ENCODE measurements at regions not wholly inside any gene's neighbourhood (a gene's known extent, or its start where the extent isn't known, plus 50 kb on each side); places are given as distances from the start of the nearest gene placed in this dataset.

- no peak overlapping the region for H3K27ac ChIP-seq (ENCODE audit: low read depth, low read length)
- no peaks in the 10 kb centered on the region for H3K9me3 ChIP-seq (ENCODE audit: insufficient read depth, low read depth, low read length)
- WGBS: 96% methylated on average over 3 of the region's 3 CpGs
- no peaks in the 10 kb centered on the region for H3K4me1 ChIP-seq (ENCODE audit: insufficient read depth, low read length)
- no peak overlapping the region for H3K4me3 ChIP-seq (ENCODE audit: low read length)
- H3K27me3 ChIP-seq (ENCODE audit: insufficient read depth, low read length): no peaks in the 10 kb centered on the region
- no peaks in the 10 kb centered on the region for H3K36me3 ChIP-seq (ENCODE audit: insufficient read depth, low read length)
- no peak overlapping the region for H3K9ac ChIP-seq (ENCODE audit: low read depth, low read length)
These were observed 116.7 kb downstream of the LRRC70 start for GRCh38 chr5:62695274-62695673.

- no peak overlapping the region for H3K9ac ChIP-seq (ENCODE audit: low read depth, low read length)
- H3K4me1 ChIP-seq (ENCODE audit: insufficient read depth, low read length): no peaks in the 10 kb centered on the region
- H3K4me3 ChIP-seq (ENCODE audit: low read length): no peak overlapping the region
- 83% methylated on average over 5 of the region's 5 CpGs for WGBS
- H3K9me3 ChIP-seq (ENCODE audit: insufficient read depth, low read depth, low read length): no peaks in the 10 kb centered on the region
- no peaks in the 10 kb centered on the region for H3K27me3 ChIP-seq (ENCODE audit: insufficient read depth, low read length)
- H3K27ac ChIP-seq (ENCODE audit: low read depth, low read length): no peak overlapping the region
- no peaks in the 10 kb centered on the region for H3K36me3 ChIP-seq (ENCODE audit: insufficient read depth, low read length)
These were observed 114.5 kb downstream of the LRRC70 start for GRCh38 chr5:62692946-62693713.

- H3K4me1 ChIP-seq (ENCODE audit: insufficient read depth, low read length): no peaks in the 10 kb centered on the region
- no peaks in the 10 kb centered on the region for H3K9me3 ChIP-seq (ENCODE audit: insufficient read depth, low read depth, low read length)
- 94% methylated on average over 3 of the region's 3 CpGs for WGBS
- no peaks in the 10 kb centered on the region for H3K27me3 ChIP-seq (ENCODE audit: insufficient read depth, low read length)
- no peak overlapping the region for H3K9ac ChIP-seq (ENCODE audit: low read depth, low read length)
- no peaks in the 10 kb centered on the region for H3K36me3 ChIP-seq (ENCODE audit: insufficient read depth, low read length)
- no peak overlapping the region for H3K27ac ChIP-seq (ENCODE audit: low read depth, low read length)
- no peak overlapping the region for H3K4me3 ChIP-seq (ENCODE audit: low read length)
These were observed 113.3 kb downstream of the LRRC70 start for GRCh38 chr5:62691946-62692345.

GRCh38 chr5:62690421-62690820 is 111.8 kb downstream of the LRRC70 start:
- Histone ChIP-seq H3K9ac (ENCODE audit: low read depth, low read length) (no peak overlapping the region), H3K27ac (ENCODE audit: low read depth, low read length) (no peak overlapping the region), H3K36me3 (ENCODE audit: insufficient read depth, low read length) (no peaks in the 10 kb centered on the region), H3K27me3 (ENCODE audit: insufficient read depth, low read length) (no peaks in the 10 kb centered on the region), H3K4me3 (ENCODE audit: low read length) (no peak overlapping the region), H3K9me3 (ENCODE audit: insufficient read depth, low read depth, low read length) (no peaks in the 10 kb centered on the region), H3K4me1 (ENCODE audit: insufficient read depth, low read length) (no peaks in the 10 kb centered on the region)
- 79% methylated on average over 6 of the region's 6 CpGs for WGBS

- H3K4me1 ChIP-seq (ENCODE audit: insufficient read depth, low read length): no peaks in the 10 kb centered on the region
- H3K27me3 ChIP-seq (ENCODE audit: insufficient read depth, low read length): no peaks in the 10 kb centered on the region
- no peak overlapping the region for H3K27ac ChIP-seq (ENCODE audit: low read depth, low read length)
- no peaks in the 10 kb centered on the region for H3K36me3 ChIP-seq (ENCODE audit: insufficient read depth, low read length)
- H3K9ac ChIP-seq (ENCODE audit: low read depth, low read length): no peak overlapping the region
- H3K4me3 ChIP-seq (ENCODE audit: low read length): no peak overlapping the region
- WGBS: 93% methylated on average over 9 of the region's 9 CpGs
- H3K9me3 ChIP-seq (ENCODE audit: insufficient read depth, low read depth, low read length): no peaks in the 10 kb centered on the region
These were observed 111.2 kb downstream of the LRRC70 start for GRCh38 chr5:62689599-62690368.

GRCh38 chr5:62686692-62687091 is 108.1 kb downstream of the LRRC70 start:
- Histone ChIP-seq H3K4me1 (ENCODE audit: insufficient read depth, low read length) (no peaks in the 10 kb centered on the region), H3K27ac (ENCODE audit: low read depth, low read length) (no peak overlapping the region), H3K4me3 (ENCODE audit: low read length) (no peak overlapping the region), H3K36me3 (ENCODE audit: insufficient read depth, low read length) (no peaks in the 10 kb centered on the region), H3K27me3 (ENCODE audit: insufficient read depth, low read length) (no peaks in the 10 kb centered on the region), H3K9ac (ENCODE audit: low read depth, low read length) (no peak overlapping the region), H3K9me3 (ENCODE audit: insufficient read depth, low read depth, low read length) (no peaks in the 10 kb centered on the region)
- 87% methylated on average over 1 of the region's 1 CpG for whole genome bisulfite sequencing

GRCh38 chr5:62685221-62685620 is 106.6 kb downstream of the LRRC70 start:
- H3K4me1 ChIP-seq (ENCODE audit: insufficient read depth, low read length): no peaks in the 10 kb centered on the region
- H3K36me3 ChIP-seq (ENCODE audit: insufficient read depth, low read length): no peaks in the 10 kb centered on the region
- H3K9me3 ChIP-seq (ENCODE audit: insufficient read depth, low read depth, low read length): no peaks in the 10 kb centered on the region
- H3K27me3 ChIP-seq (ENCODE audit: insufficient read depth, low read length): no peaks in the 10 kb centered on the region
- no peak overlapping the region for H3K9ac ChIP-seq (ENCODE audit: low read depth, low read length)
- H3K4me3 ChIP-seq (ENCODE audit: low read length): no peak overlapping the region
- no peak overlapping the region for H3K27ac ChIP-seq (ENCODE audit: low read depth, low read length)

GRCh38 chr5:62684310-62684709 is 105.7 kb downstream of the LRRC70 start:
- H3K36me3 ChIP-seq (ENCODE audit: insufficient read depth, low read length): no peaks in the 10 kb centered on the region
- no peaks in the 10 kb centered on the region for H3K4me1 ChIP-seq (ENCODE audit: insufficient read depth, low read length)
- WGBS: 100% methylated on average over 1 of the region's 1 CpG
- no peak overlapping the region for H3K9ac ChIP-seq (ENCODE audit: low read depth, low read length)
- H3K27ac ChIP-seq (ENCODE audit: low read depth, low read length): no peak overlapping the region
- H3K9me3 ChIP-seq (ENCODE audit: insufficient read depth, low read depth, low read length): peaks cover under 1% of the 10 kb centered on the region
- H3K4me3 ChIP-seq (ENCODE audit: low read length): no peak overlapping the region
- H3K27me3 ChIP-seq (ENCODE audit: insufficient read depth, low read length): no peaks in the 10 kb centered on the region

- Histone ChIP-seq H3K4me3 (ENCODE audit: low read length) (no peak overlapping the region), H3K9ac (ENCODE audit: low read depth, low read length) (no peak overlapping the region), H3K27me3 (ENCODE audit: insufficient read depth, low read length) (no peaks in the 10 kb centered on the region), H3K4me1 (ENCODE audit: insufficient read depth, low read length) (no peaks in the 10 kb centered on the region), H3K27ac (ENCODE audit: low read depth, low read length) (no peak overlapping the region), H3K9me3 (ENCODE audit: insufficient read depth, low read depth, low read length) (peaks cover 9% of the 10 kb centered on the region), H3K36me3 (ENCODE audit: insufficient read depth, low read length) (no peaks in the 10 kb centered on the region)
- 100% methylated on average over 2 of the region's 2 CpGs for WGBS
These were observed 103.4 kb downstream of the LRRC70 start for GRCh38 chr5:62682059-62682458.

- no peaks in the 10 kb centered on the region for H3K27me3 ChIP-seq (ENCODE audit: insufficient read depth, low read length)
- H3K4me1 ChIP-seq (ENCODE audit: insufficient read depth, low read length): no peaks in the 10 kb centered on the region
- peaks cover 9% of the 10 kb centered on the region for H3K9me3 ChIP-seq (ENCODE audit: insufficient read depth, low read depth, low read length)
- H3K36me3 ChIP-seq (ENCODE audit: insufficient read depth, low read length): no peaks in the 10 kb centered on the region
- no peak overlapping the region for H3K27ac ChIP-seq (ENCODE audit: low read depth, low read length)
- no peak overlapping the region for H3K4me3 ChIP-seq (ENCODE audit: low read length)
- WGBS: 92% methylated on average over 3 of the region's 3 CpGs
- no peak overlapping the region for H3K9ac ChIP-seq (ENCODE audit: low read depth, low read length)
These were observed 102.7 kb downstream of the LRRC70 start for GRCh38 chr5:62681117-62681850.

GRCh38 chr5:62680121-62680520 is 101.5 kb downstream of the LRRC70 start:
- Histone ChIP-seq H3K27ac (ENCODE audit: low read depth, low read length) (no peak overlapping the region), H3K9me3 (ENCODE audit: insufficient read depth, low read depth, low read length) (peaks cover 9% of the 10 kb centered on the region), H3K4me1 (ENCODE audit: insufficient read depth, low read length) (no peaks in the 10 kb centered on the region), H3K4me3 (ENCODE audit: low read length) (no peak overlapping the region), H3K27me3 (ENCODE audit: insufficient read depth, low read length) (no peaks in the 10 kb centered on the region), H3K9ac (ENCODE audit: low read depth, low read length) (no peak overlapping the region), H3K36me3 (ENCODE audit: insufficient read depth, low read length) (no peaks in the 10 kb centered on the region)

All from HUES64 (cell line).